Activated B cell treated with CpG ODN at 0.5 μM for 24 hours (primary cell): ENCODE measurements at regions not wholly inside any gene's neighbourhood (a gene's known extent, or its start where the extent isn't known, plus 50 kb on each side); places are given as distances from the start of the nearest gene placed in this dataset.

Source experiments
- ATAC-seq: fragments of 200-7000 bp; cut with Tn5 transposase; one replicate; pipeline ENCODE4 v1.10.0; 2021; ENCODE audit warnings: low read depth, mild to moderate bottlenecking, moderate library complexity
- CTCF ChIA-PET: fragments of 350-600 bp; sonication (Branson Sonifier 250); formaldehyde crosslinking; loops from one replicate; lab custom pipeline; 2021; ENCODE audit warnings: antibody characterized with exemption; lab: Charles Lee
- POLR2A ChIA-PET: fragments of 350-600 bp; sonication (Branson Sonifier 250); formaldehyde crosslinking; loops from one replicate; lab custom pipeline; 2021; ENCODE audit warnings: antibody characterized with exemption; lab: Charles Lee
- DNase-seq: peaks from one replicate; pipeline ENCODE4 v3.0.0; 2022
- H3K27ac Mint-ChIP-seq: one replicate; pipeline ENCODE4 v1.8.0; 2020; ENCODE audit warnings: mixed read lengths
- H3K27me3 Mint-ChIP-seq: one replicate; pipeline ENCODE4 v1.8.0; 2021; ENCODE audit warnings: mixed read lengths
- H3K36me3 Mint-ChIP-seq: one replicate; pipeline ENCODE4 v1.8.0; 2021; ENCODE audit warnings: low read depth, mixed read lengths
- H3K4me1 Mint-ChIP-seq: one replicate; pipeline ENCODE4 v1.8.0; 2021; ENCODE audit warnings: mixed read lengths
- H3K4me3 Mint-ChIP-seq: one replicate; pipeline ENCODE4 v1.8.0; 2020; ENCODE audit warnings: mild to moderate bottlenecking, mixed read lengths
- H3K9me3 Mint-ChIP-seq: one replicate; pipeline ENCODE4 v1.8.0; 2020; ENCODE audit warnings: mixed read lengths
- intact Hi-C: fragments of 100-400 bp; cut with micrococcal nuclease; formaldehyde crosslinking; loops from one replicate; pipeline ENCODE4 v1.15.1; 2024
- TF ChIP-seq, protein P1 (sequence below): fragments of 200-600 bp; IDR thresholded peaks from one replicate; pipeline ENCODE4 v1.8.0; 2022; ENCODE audit warnings: antibody characterized with exemption, mild to moderate bottlenecking

DNA sequence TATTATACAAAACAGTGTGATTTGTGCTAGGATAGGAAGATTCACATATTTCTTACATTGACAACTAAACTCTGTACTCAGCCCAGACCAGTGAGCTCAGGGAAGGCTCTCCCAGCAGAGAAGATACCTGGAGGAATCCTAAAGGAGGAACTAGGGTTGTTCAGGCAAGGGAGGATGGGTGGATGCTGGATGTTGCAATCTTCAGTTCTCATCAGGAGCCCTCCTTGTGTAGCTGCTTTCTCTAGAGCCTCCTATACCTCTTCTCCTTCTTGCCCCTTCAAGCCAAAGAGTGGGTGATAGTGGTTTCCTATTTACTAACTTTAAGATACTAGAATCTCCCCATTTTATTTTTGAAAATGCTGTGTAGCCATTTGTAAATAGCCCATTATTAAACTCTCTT, 117.3 kb downstream of the NKX6-1 start:
- POLR2A ChIA-PET, result no interaction called here
- no peak overlapping the region for H3K27ac Mint-ChIP-seq
- ATAC-seq, result no peak

DNA sequence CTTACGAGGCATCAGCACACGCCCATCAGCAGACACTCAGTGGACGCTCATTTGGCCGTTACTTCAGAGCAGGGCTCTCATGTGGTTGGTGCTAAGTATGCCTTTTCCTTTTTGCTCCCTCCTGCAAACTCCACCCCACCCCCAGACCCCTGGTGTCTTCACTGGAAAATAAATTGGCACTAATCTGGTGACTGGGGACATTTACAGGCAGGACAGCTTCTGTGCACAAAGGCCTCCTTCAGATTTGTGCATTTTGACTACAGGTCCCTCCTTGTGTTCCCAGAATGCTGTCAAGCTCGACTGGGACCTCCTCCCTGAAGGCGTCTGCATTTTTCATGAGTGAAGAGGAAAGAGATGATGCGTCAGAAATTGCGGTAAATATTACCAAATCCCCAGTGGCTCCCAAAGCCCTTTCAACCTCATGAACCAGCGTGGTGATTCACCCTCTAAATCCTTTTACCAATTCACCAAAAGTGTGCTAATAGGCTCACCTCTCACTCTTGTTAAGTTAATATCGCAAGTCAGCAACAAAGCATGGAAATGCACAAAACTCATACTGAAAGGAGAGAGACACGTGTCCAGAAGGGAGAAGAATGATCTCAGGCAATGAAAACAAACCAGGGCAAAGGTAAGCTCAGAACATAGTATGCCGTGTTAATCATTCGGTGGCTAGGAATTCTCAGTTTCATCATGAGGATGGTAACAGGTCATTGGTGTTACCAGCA, 119.0 kb downstream of the NKX6-1 start:
- no peak overlapping the region for H3K27ac Mint-ChIP-seq
- no peaks in the 10 kb centered on the region for H3K36me3 Mint-ChIP-seq
- H3K27me3 Mint-ChIP-seq, result peaks cover 5% of the 10 kb centered on the region
- H3K4me1 Mint-ChIP-seq, result no peaks in the 10 kb centered on the region
- CTCF ChIA-PET, result no interaction called here
- intact Hi-C loops, result no loop called here
- POLR2A ChIA-PET, result no interaction called here
- TF ChIP-seq, protein P1, sequence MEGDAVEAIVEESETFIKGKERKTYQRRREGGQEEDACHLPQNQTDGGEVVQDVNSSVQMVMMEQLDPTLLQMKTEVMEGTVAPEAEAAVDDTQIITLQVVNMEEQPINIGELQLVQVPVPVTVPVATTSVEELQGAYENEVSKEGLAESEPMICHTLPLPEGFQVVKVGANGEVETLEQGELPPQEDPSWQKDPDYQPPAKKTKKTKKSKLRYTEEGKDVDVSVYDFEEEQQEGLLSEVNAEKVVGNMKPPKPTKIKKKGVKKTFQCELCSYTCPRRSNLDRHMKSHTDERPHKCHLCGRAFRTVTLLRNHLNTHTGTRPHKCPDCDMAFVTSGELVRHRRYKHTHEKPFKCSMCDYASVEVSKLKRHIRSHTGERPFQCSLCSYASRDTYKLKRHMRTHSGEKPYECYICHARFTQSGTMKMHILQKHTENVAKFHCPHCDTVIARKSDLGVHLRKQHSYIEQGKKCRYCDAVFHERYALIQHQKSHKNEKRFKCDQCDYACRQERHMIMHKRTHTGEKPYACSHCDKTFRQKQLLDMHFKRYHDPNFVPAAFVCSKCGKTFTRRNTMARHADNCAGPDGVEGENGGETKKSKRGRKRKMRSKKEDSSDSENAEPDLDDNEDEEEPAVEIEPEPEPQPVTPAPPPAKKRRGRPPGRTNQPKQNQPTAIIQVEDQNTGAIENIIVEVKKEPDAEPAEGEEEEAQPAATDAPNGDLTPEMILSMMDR, result no peak
- DNase-seq, result no peak
- ATAC-seq, result no peak
- no peak overlapping the region for H3K4me3 Mint-ChIP-seq
- no peaks in the 10 kb centered on the region for H3K9me3 Mint-ChIP-seq

More for the DNA sequence above, 117.3 kb downstream of the NKX6-1 start:
- no peak overlapping the region for H3K4me3 Mint-ChIP-seq
- peaks cover 5% of the 10 kb centered on the region for H3K27me3 Mint-ChIP-seq
- H3K36me3 Mint-ChIP-seq, result no peaks in the 10 kb centered on the region
- CTCF ChIA-PET, result no interaction called here
- intact Hi-C loops, result no loop called here
- no peak for DNase-seq
- TF ChIP-seq, protein P1, result no peak
- no peaks in the 10 kb centered on the region for H3K9me3 Mint-ChIP-seq
- H3K4me1 Mint-ChIP-seq, result no peaks in the 10 kb centered on the region

DNA sequence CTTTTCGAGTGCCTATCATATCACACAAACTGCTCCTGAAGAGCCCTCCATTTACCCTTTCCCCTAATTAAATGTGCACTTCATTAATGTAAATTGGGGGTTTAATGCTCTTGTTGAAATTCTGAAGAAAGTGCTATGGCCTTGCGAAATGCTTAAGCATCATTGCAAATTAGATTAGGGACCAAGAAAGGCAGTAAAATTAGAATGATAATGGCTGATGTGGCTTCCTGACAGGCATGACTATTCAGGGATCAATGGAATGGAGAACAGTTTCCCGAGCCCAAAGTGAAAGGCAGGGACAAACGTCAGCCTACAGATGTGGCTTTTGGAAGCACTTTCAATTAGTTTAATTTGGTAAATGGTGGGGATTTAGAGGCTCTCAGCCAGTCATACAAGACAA, 120.1 kb downstream of the NKX6-1 start:
- CTCF ChIA-PET, result no interaction called here
- Mint-ChIP-seq H3K4me3 (no peak overlapping the region), H3K27ac (no peak overlapping the region), H3K27me3 (peaks cover 5% of the 10 kb centered on the region), H3K36me3 (no peaks in the 10 kb centered on the region), H3K4me1 (no peaks in the 10 kb centered on the region), H3K9me3 (no peaks in the 10 kb centered on the region)
- ATAC-seq, result no peak
- DNase-seq, result no peak
- TF ChIP-seq, protein P1, result no peak
- POLR2A ChIA-PET, result no interaction called here
- intact Hi-C loops, result no loop called here

DNA sequence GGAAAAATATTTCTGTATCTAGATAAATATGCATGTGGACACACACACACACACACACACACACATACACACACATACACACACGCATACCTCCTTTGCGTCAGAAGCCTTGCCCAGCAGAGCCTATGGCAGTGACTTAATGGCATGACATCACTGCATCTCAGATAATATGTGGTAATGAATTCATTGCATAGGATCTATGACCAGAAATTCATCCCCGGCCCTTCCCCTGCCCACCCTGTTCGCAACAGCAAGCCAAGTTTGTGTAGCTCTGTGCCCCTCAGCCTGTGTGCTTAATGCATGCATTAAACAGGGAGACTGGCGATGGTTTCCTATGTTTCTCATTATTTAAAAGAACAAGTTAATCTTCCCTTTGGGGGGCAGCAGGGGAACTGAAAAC, 120.7 kb downstream of the NKX6-1 start:
- TF ChIP-seq, protein P1, result no peak
- intact Hi-C loops, result no loop called here
- POLR2A ChIA-PET, result no interaction called here
- Mint-ChIP-seq H3K9me3 (no peaks in the 10 kb centered on the region), H3K4me3 (no peak overlapping the region), H3K36me3 (no peaks in the 10 kb centered on the region), H3K27ac (no peak overlapping the region), H3K4me1 (no peaks in the 10 kb centered on the region), H3K27me3 (peaks cover 5% of the 10 kb centered on the region)
- DNase-seq (no peak), ATAC-seq (no peak)
- CTCF ChIA-PET, result no interaction called here

DNA sequence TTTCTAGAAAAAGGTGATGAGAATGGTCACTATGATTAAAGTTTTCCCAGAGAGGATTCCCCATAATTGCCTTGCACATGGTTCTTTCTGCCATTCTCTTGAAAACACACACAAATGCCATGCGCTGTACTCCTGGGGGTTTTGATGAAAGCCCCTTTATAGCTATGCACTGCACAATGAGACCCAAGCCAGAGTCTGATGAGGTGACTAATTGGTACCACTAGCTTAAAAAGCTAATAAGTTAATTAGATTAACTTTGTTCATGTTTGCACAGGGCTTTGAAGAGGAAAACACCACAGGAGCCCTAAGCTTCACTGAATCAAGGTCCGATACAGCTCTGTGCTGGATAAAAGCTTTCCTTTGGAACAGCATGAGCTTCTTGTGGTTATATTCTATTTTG, 132.2 kb downstream of the NKX6-1 start:
- Mint-ChIP-seq H3K27ac (no peak overlapping the region), H3K27me3 (no peaks in the 10 kb centered on the region), H3K4me3 (no peak overlapping the region), H3K4me1 (no peaks in the 10 kb centered on the region), H3K36me3 (no peaks in the 10 kb centered on the region), H3K9me3 (no peaks in the 10 kb centered on the region)
- CTCF ChIA-PET, result no interaction called here
- POLR2A ChIA-PET, result no interaction called here
- TF ChIP-seq, protein P1, result no peak
- ATAC-seq (no peak), DNase-seq (no peak)
- intact Hi-C loops, result no loop called here
